T-helper 1 cell treated with Interleukin-12 subunit alpha and Interleukin-12 subunit beta and Interleukin-4 antibody, amounts not matched to agents 30 ng/mL and 1 ng/mL, for 36 hours (primary cell): ENCODE measurements at regions not wholly inside any gene's neighbourhood (a gene's known extent, or its start where the extent isn't known, plus 50 kb on each side); places are given as distances from the start of the nearest gene placed in this dataset.
"Not testable (repeated sequence)": the region's sequence is repeated elsewhere in the genome, so short reads cannot be mapped to it uniquely, and the experiment has no call there.

Experiments used
- intact Hi-C: fragments of 100-400 bp; cut with micrococcal nuclease; formaldehyde crosslinking; loops from one replicate; pipeline ENCODE4 v1.15.1; 2024

GRCh38 chr11:67877316-67877715 is 126.6 kb downstream of the UNC93B1 start:
- intact Hi-C loops: not testable (repeated sequence)

- intact Hi-C loops: not testable (repeated sequence)
Observed at GRCh38 chr11:67873223-67873622, 130.7 kb downstream of the UNC93B1 start.

GRCh38 chr11:67871168-67871567 is 132.7 kb downstream of the UNC93B1 start:
- intact Hi-C loops: not testable (repeated sequence)

GRCh38 chr11:67862896-67863295 is 141.0 kb downstream of the UNC93B1 start:
- intact Hi-C loops: not testable (repeated sequence)

- intact Hi-C loops: loop anchor here (2.0 to 10.0 kb wide), 2 partner anchors 95 to 133 kb away; no protein-coding TSS in a partner anchor
Observed at GRCh38 chr11:67859513-67860161, 144.3 kb downstream of the UNC93B1 start.

- intact Hi-C loops: loop anchor here (10.0 kb wide), 1 partner anchor 104 kb away; no protein-coding TSS in a partner anchor
Observed at GRCh38 chr11:67850747-67851146, 153.2 kb downstream of the UNC93B1 start.

- intact Hi-C loops: loop anchor here (10.0 kb wide), 1 partner anchor 105 kb away; no protein-coding TSS in a partner anchor
Observed at GRCh38 chr11:67849766-67850165, 154.1 kb downstream of the UNC93B1 start.

GRCh38 chr11:67847896-67848875 is 155.7 kb downstream of the UNC93B1 start:
- intact Hi-C loops: not testable (repeated sequence)

- intact Hi-C loops: not testable (repeated sequence)
Observed at GRCh38 chr11:67846303-67846702, 157.6 kb downstream of the UNC93B1 start.

- intact Hi-C loops: not testable (repeated sequence)
Observed at GRCh38 chr11:67845296-67845695, 158.6 kb downstream of the UNC93B1 start.

GRCh38 chr11:67840599-67840998 is 163.3 kb downstream of the UNC93B1 start:
- intact Hi-C loops: not testable (repeated sequence)

- intact Hi-C loops: not testable (repeated sequence)
Observed at GRCh38 chr11:67830152-67830551, 155.7 kb upstream of the ALDH3B2 start.

GRCh38 chr11:67826951-67827296 is 152.5 kb upstream of the ALDH3B2 start:
- intact Hi-C loops: not testable (repeated sequence)

GRCh38 chr11:67826028-67826950 is 151.9 kb upstream of the ALDH3B2 start:
- intact Hi-C loops: not testable (repeated sequence)

- intact Hi-C loops: not testable (repeated sequence)
Observed at GRCh38 chr11:67824861-67825260, 150.4 kb upstream of the ALDH3B2 start.

- intact Hi-C loops: no loop called here
Observed at GRCh38 chr11:67820081-67820480, 145.7 kb upstream of the ALDH3B2 start.

GRCh38 chr11:67817558-67817957 is 143.1 kb upstream of the ALDH3B2 start:
- intact Hi-C loops: not testable (repeated sequence)

GRCh38 chr11:67809301-67809700 is 134.9 kb upstream of the ALDH3B2 start:
- intact Hi-C loops: loop anchor here (5.0 to 10.0 kb wide), 2 partner anchors 162 to 1524 kb away; partner anchors contain the start of gene YIF1A

GRCh38 chr11:67807896-67808295 is 133.5 kb upstream of the ALDH3B2 start:
- intact Hi-C loops: loop anchor here (5.0 to 10.0 kb wide), 2 partner anchors 161 to 1523 kb away; partner anchors contain the start of gene YIF1A

GRCh38 chr11:67806728-67807235 is 132.4 kb upstream of the ALDH3B2 start:
- intact Hi-C loops: loop anchor here (5.0 to 10.0 kb wide), 2 partner anchors 159 to 1522 kb away; partner anchors contain the start of gene YIF1A
